ENCODE measurements at regions not wholly inside any gene's neighbourhood (a gene's known extent, or its start where the extent isn't known, plus 50 kb on each side); places are given as distances from the start of the nearest gene placed in this dataset.

DNA sequence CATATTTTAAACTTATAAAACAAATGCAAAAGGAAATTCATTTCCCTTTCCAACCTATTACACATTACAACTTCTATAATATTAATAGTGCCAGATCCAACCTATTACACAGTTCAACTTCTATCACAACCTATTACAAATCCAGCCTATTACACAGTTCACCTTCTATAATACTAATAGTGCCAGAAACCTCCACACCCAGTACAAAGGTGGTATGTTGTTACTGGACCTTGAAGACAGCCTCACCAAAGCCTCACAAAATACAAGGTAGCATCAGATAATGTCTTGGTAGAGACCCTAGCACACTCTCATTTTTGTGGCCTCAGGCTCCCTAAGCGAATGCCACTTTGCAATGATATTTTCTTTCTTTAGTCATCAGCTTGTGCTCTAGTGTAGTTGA, 68.7 kb upstream of the PELI2 start:
- ATAC-seq (no peak), DNase-seq (no peak)
- no peak overlapping the region for H3K27ac ChIP-seq

DNA sequence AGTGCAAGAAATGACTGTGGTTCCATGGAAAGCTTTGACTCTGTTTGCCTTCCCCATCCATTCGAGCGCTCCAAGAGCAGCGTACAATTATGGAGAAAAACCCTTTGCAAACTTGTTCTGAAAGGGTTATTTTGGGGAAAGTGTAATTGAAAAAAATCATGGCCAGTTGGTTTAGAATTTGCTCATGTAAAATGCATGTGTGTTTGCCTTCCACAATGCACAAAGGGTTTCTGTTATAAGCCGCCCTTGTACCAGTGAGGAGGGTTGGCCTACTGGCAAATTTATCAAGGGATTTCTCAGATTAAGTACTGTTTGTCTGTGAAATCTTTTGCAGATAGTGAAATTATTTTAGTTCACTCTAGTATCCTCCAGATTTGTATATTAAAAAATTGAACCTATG, 62.7 kb upstream of the PELI2 start:
- H3K9me3 ChIP-seq: no peaks in the 10 kb centered on the region
- no peaks in the 10 kb centered on the region for H3K4me1 ChIP-seq
- ATAC-seq: no peak
- WGBS (ENCODE audit: insufficient coverage, low coverage, low lambda C conversion rate, missing lambda C conversion rate): 58% methylated on average over 4 of the region's 4 CpGs
- TF ChIP-seq, protein P1, sequence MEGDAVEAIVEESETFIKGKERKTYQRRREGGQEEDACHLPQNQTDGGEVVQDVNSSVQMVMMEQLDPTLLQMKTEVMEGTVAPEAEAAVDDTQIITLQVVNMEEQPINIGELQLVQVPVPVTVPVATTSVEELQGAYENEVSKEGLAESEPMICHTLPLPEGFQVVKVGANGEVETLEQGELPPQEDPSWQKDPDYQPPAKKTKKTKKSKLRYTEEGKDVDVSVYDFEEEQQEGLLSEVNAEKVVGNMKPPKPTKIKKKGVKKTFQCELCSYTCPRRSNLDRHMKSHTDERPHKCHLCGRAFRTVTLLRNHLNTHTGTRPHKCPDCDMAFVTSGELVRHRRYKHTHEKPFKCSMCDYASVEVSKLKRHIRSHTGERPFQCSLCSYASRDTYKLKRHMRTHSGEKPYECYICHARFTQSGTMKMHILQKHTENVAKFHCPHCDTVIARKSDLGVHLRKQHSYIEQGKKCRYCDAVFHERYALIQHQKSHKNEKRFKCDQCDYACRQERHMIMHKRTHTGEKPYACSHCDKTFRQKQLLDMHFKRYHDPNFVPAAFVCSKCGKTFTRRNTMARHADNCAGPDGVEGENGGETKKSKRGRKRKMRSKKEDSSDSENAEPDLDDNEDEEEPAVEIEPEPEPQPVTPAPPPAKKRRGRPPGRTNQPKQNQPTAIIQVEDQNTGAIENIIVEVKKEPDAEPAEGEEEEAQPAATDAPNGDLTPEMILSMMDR (IDR thresholded peaks at IDR 0.05): no peak
- TF ChIP-seq POLR2A (IDR thresholded peaks at IDR 0.05): no peak
- H3K27ac ChIP-seq: no peak overlapping the region
- H3K27me3 ChIP-seq: no peaks in the 10 kb centered on the region
- no peak for DNase-seq
- H3K4me3 ChIP-seq: no peak overlapping the region
- intact Hi-C loops (cut with DNase I): no loop called here
- no peaks in the 10 kb centered on the region for H3K36me3 ChIP-seq

More for the DNA sequence above, 68.7 kb upstream of the PELI2 start:
- H3K4me3 ChIP-seq: no peak overlapping the region
- no peaks in the 10 kb centered on the region for H3K27me3 ChIP-seq
- WGBS (ENCODE audit: insufficient coverage, low coverage, low lambda C conversion rate, missing lambda C conversion rate): 80% methylated on average over 1 of the region's 1 CpG
- intact Hi-C loops (cut with DNase I): no loop called here
- H3K36me3 ChIP-seq: no peaks in the 10 kb centered on the region
- TF ChIP-seq, protein P1 (IDR thresholded peaks at IDR 0.05): no peak
- TF ChIP-seq POLR2A (IDR thresholded peaks at IDR 0.05): no peak
- no peaks in the 10 kb centered on the region for H3K9me3 ChIP-seq
- H3K4me1 ChIP-seq: no peaks in the 10 kb centered on the region

DNA sequence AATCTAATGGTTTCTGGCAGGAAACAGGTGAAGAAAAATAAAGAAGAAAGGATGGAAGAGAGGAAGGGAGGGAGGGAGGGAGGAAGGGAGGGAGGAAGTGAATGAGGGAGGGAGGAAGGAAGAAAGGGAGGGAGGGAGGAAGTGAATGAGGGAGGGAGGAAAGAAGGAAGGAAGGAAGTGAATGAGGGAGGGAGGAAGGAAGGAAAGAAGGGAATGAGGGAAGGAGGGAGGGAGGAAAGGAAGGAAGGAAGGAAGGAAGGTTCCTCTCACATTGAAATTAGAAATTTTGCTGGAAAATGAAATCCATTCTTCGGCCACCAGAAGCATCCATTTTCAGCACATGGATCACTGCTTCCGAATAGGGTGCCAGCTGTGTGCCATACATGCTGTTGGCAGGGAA, 62.2 kb upstream of the PELI2 start:
- H3K4me3 ChIP-seq: no peak overlapping the region
- intact Hi-C loops (cut with DNase I): no loop called here
- no peak overlapping the region for H3K27ac ChIP-seq
- no peaks in the 10 kb centered on the region for H3K4me1 ChIP-seq
- DNase-seq (no peak), ATAC-seq (no peak)
- no peaks in the 10 kb centered on the region for H3K36me3 ChIP-seq
- H3K27me3 ChIP-seq: no peaks in the 10 kb centered on the region
- WGBS (ENCODE audit: insufficient coverage, low coverage, low lambda C conversion rate, missing lambda C conversion rate): no CpG with 5 or more reads among the region's 2 CpGs
- no peak for TF ChIP-seq POLR2A (IDR thresholded peaks at IDR 0.05)
- no peaks in the 10 kb centered on the region for H3K9me3 ChIP-seq

DNA sequence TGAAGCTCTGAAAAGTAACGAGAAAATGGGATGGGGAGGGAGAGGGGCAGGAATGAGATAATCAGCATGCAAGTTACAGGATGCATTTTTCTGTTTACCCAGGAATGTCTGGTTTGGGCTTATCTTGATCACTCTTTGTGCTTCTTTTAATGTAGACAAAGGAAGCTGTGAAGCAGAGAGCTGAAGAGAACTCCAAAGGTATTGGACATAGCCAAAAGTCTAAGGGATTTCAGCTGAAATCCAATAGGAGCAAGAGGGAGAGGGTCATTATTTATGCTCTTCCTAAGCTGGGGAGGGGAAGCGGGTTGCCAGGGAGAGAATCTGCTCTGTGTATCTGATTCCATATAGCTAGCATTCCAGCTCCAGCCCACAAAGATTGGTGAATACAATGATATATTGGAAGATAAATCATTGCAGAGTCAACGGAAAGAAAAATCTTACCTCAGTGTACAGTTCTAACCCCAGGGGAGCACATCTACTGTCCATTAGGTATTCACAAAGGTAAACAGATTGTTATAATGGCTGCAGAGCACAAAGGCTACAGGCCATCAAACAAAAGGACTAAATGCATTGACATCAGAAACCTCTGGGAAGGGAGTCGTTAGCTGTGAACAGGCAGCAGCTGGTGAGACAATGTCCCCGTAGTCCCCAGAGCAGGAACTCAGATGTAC, 61.0 kb upstream of the PELI2 start:
- TF ChIP-seq, protein P1 (IDR thresholded peaks at IDR 0.05): no peak
- TF ChIP-seq POLR2A (IDR thresholded peaks at IDR 0.05): no peak
- DNase-seq (no peak), ATAC-seq (no peak)
- Histone ChIP-seq H3K27me3 (no peaks in the 10 kb centered on the region), H3K27ac (no peak overlapping the region), H3K36me3 (no peaks in the 10 kb centered on the region), H3K9me3 (no peaks in the 10 kb centered on the region), H3K4me1 (no peaks in the 10 kb centered on the region), H3K4me3 (no peak overlapping the region)
- 53% methylated on average over 4 of the region's 5 CpGs for WGBS (ENCODE audit: insufficient coverage, low coverage, low lambda C conversion rate, missing lambda C conversion rate)
- intact Hi-C loops (cut with DNase I): no loop called here

DNA sequence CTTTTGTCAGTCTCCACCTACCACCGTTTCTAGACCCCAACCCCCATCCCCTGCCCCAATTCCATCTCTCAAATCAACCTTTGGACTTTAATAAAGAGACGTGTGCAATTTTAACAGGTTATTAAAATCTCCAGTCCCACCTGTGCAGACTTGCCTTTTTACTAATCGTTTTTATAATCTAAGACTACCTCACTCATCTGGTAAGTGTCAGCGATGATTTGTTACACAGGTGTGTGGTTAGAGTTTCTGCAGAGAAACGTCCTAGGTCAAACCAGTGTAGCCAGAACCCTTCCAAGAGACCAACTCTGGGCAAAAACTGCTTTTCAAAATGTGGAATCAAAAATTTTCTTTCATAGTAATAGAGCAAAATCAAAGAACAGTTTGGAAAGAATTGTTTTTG, 60.4 kb upstream of the PELI2 start:
- TF ChIP-seq, protein P1 (IDR thresholded peaks at IDR 0.05): no peak
- no peak for TF ChIP-seq POLR2A (IDR thresholded peaks at IDR 0.05)
- Histone ChIP-seq H3K36me3 (no peaks in the 10 kb centered on the region), H3K4me3 (no peak overlapping the region), H3K9me3 (no peaks in the 10 kb centered on the region), H3K27ac (no peak overlapping the region), H3K4me1 (no peaks in the 10 kb centered on the region), H3K27me3 (no peaks in the 10 kb centered on the region)
- ATAC-seq (no peak), DNase-seq (no peak)
- intact Hi-C loops (cut with DNase I): no loop called here
- WGBS (ENCODE audit: insufficient coverage, low coverage, low lambda C conversion rate, missing lambda C conversion rate): 34% methylated on average over 5 of the region's 5 CpGs
